Gastrocnemius medialis (tissue), 4 donors: ENCODE measurements at regions not wholly inside any gene's neighbourhood (a gene's known extent, or its start where the extent isn't known, plus 50 kb on each side); places are given as distances from the start of the nearest gene placed in this dataset.

Experiments used
- ATAC-seq, 2 donors: fragments of 150-250 bp; one replicate each; pipeline ENCODE4 v1.9.1; 2016
- DNase-seq, 2 donors: peaks; one replicate each; pipeline ENCODE4 v3.0.0-alpha.2; 2019
- H3K27ac ChIP-seq, 4 donors: fragments of 200-600 bp; sonication (generic); 1 replicate in 1 of 4; 2 replicates in 3 of 4; pipeline ENCODE4 v1.5.1; 2016 to 2018; ENCODE audit warnings: mild to moderate bottlenecking in 2 of 4, moderate library complexity in 1 of 4
- H3K27me3 ChIP-seq, 3 donors: fragments of 200-600 bp; sonication (generic) in 2 of 3; 1 replicate in 1 of 3; 2 replicates in 2 of 3; pipeline versions ENCODE4 v1.5.1 to v1.6.0; 2016 to 2019; ENCODE audit warnings: mild to moderate bottlenecking in 1 of 3, moderate library complexity in 1 of 3
- H3K36me3 ChIP-seq, 2 donors: fragments of 200-600 bp; sonication (generic) in 1 of 2; one replicate each; pipeline ENCODE4 v1.5.1; 2017 to 2018
- H3K4me1 ChIP-seq, 2 donors: fragments of 200-600 bp; sonication (generic) in 1 of 2; one replicate each; pipeline ENCODE4 v1.5.1; 2016 to 2017; ENCODE audit warnings: mild to moderate bottlenecking in 2 of 2
- H3K4me3 ChIP-seq, 4 donors: fragments of 200-600 bp; sonication (generic) in 3 of 4; 1 replicate in 1 of 4; 2 replicates in 3 of 4; pipeline ENCODE4 v1.5.1; 2016 to 2019; ENCODE audit warnings: mild to moderate bottlenecking in 2 of 4
- H3K9me3 ChIP-seq, 3 donors: fragments of 200-600 bp; sonication (generic) in 2 of 3; 1 replicate in 1 of 3; 2 replicates in 2 of 3; pipeline ENCODE4 v1.5.1; 2016 to 2019
- CTCF ChIP-seq, 5 experiments: fragments of 450-650 bp in 3 of 5; fragments of 200-600 bp in 2 of 5; sonication (generic) in 2 of 5; IDR thresholded peaks in 4 of 5; conservative IDR thresholded peaks in 1 of 5; 1 replicate in 4 of 5; 2 replicates in 1 of 5; pipeline ENCODE4 v1.5.1; 2016 to 2019; ENCODE audit warnings: antibody characterized with exemption in 5 of 5, mild to moderate bottlenecking in 3 of 5, moderate library complexity in 3 of 5
- POLR2A ChIP-seq, 2 donors: fragments of 450-650 bp; IDR thresholded peaks; one replicate each; pipeline ENCODE4 v1.6.1; 2017; ENCODE audit warnings: antibody characterized with exemption in 2 of 2, mild to moderate bottlenecking in 2 of 2, moderate library complexity in 2 of 2
- in situ Hi-C, 4 donors: fragments of 200-750 bp; cut with MboI; loops; one replicate each; pipeline versions ENCODE4 v1.15.0 to v1.8.0; 2017; ENCODE audit warnings: low sequenced_read_pairs in 4 of 4
- intact Hi-C: fragments of 100-400 bp; cut with DNase I; formaldehyde crosslinking; loops from one replicate; pipeline ENCODE4 v1.15.1; 2023; ENCODE audit warnings: low total_unique reads

- ATAC-seq (no peak), DNase-seq (no peak)
- in situ Hi-C loops = no loop called here
- Histone ChIP-seq H3K4me3 (no peak overlapping the region), H3K27ac (no peak overlapping the region), H3K36me3 (no peaks in the 10 kb centered on the region), H3K9me3 (no peaks in the 10 kb centered on the region), H3K4me1 (no peaks in the 10 kb centered on the region), H3K27me3 (no peaks in the 10 kb centered on the region)
- intact Hi-C loops = no loop called here
- TF ChIP-seq CTCF (IDR thresholded peaks at IDR 0.05 in 4 of 5, conservative IDR thresholded peaks at IDR 0.05 in 1 of 5) (no peak), POLR2A (IDR thresholded peaks at IDR 0.05) (no peak)
Observed at GRCh38 chr10:10855151-10855581, 162.5 kb upstream of the CELF2 start.

DNA sequence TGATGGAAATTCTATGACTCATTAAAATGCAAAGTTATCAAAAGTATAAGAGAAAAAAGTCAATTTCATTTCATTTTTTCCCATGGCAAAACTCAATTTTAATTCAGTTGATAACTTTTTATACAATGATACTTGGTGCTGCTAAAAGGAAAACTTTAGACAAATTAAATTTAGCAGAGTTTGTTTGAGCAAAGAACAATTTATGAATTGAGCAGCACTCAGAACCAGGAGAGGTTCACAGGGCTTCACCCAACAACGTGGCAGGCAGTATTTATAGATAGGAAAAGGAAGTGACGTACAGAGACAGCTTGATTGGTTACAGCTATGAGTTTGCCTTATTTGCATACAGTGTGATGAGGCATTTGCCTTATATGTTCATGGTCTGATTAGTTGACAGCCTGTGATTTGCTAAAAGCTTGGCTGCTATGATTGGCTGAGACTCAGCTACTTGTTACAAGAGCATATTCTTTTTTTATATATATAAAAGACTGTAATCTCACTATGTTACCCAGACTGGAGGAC lies 157.2 kb upstream of the CELF2 start:
- Histone ChIP-seq H3K4me1 (no peaks in the 10 kb centered on the region), H3K27ac (no peak overlapping the region), H3K36me3 (no peaks in the 10 kb centered on the region), H3K9me3 (no peaks in the 10 kb centered on the region), H3K27me3 (no peaks in the 10 kb centered on the region), H3K4me3 (no peak overlapping the region)
- intact Hi-C loops (no loop called here), in situ Hi-C loops (no loop called here)
- DNase-seq = no peak
- no peak for TF ChIP-seq POLR2A (IDR thresholded peaks at IDR 0.05)
- TF ChIP-seq CTCF (IDR thresholded peaks at IDR 0.05 in 4 of 5, conservative IDR thresholded peaks at IDR 0.05 in 1 of 5) = no peak
- no peak for ATAC-seq

- in situ Hi-C loops = no loop called here
Observed at GRCh38 chr10:10865303-10865702, 152.4 kb upstream of the CELF2 start.

DNA sequence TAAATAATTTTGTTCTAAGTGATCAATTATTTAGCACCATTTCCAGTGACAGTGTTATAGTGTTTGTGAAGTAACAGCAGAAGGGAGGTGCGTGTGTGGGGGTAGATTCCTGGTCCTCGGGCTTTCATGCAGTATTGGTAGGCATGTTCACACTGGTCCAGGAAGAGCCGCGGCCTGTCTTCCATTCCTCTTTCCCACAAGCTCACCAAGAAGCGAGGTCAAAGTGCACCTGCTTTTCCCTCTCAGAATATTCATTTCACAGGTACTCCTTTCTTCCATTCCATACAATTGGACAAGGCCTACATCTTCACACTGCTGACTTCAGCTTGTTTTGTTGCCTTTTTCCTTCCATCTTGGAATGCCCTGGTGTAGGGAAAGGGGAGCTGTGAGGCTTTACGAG lies 151.8 kb upstream of the CELF2 start:
- no peak for ATAC-seq
- in situ Hi-C loops = no loop called here
- TF ChIP-seq POLR2A (IDR thresholded peaks at IDR 0.05) (no peak), CTCF (IDR thresholded peaks at IDR 0.05 in 4 of 5, conservative IDR thresholded peaks at IDR 0.05 in 1 of 5) (no peak)

More at GRCh38 chr10:10865303-10865702, 152.4 kb upstream of the CELF2 start:
- Histone ChIP-seq H3K27me3 (no peaks in the 10 kb centered on the region), H3K36me3 (no peaks in the 10 kb centered on the region), H3K27ac (no peak overlapping the region), H3K9me3 (no peaks in the 10 kb centered on the region), H3K4me3 (no peak overlapping the region), H3K4me1 (no peaks in the 10 kb centered on the region)
- TF ChIP-seq CTCF (IDR thresholded peaks at IDR 0.05 in 4 of 5, conservative IDR thresholded peaks at IDR 0.05 in 1 of 5) (no peak), POLR2A (IDR thresholded peaks at IDR 0.05) (no peak)
- DNase-seq (no peak), ATAC-seq (no peak)
- intact Hi-C loops = no loop called here

DNA sequence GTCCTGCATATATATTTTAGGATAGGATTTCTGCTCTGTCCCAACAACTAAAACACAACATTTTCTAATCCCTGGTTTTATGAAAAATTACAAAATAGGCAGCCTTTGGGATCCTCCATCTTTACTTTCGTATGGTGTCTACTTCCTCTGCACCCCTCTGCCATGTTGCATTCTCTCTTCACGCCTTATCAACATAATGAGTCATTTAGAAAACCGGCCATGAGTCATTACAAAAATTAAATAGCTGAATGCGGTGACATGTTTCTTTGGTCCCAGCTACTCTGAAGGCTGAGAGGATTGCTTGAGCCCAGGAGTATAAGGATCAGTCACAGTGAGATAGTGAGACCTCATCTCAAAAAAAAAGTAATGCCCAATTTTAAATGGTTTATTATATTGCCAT lies 148.1 kb upstream of the CELF2 start:
- Histone ChIP-seq H3K27ac (no peak overlapping the region), H3K27me3 (no peaks in the 10 kb centered on the region), H3K9me3 (no peaks in the 10 kb centered on the region), H3K36me3 (no peaks in the 10 kb centered on the region), H3K4me3 (no peak overlapping the region), H3K4me1 (peaks cover 5 to 8% of the 10 kb centered on the region in 2 donors)
- TF ChIP-seq CTCF (IDR thresholded peaks at IDR 0.05 in 4 of 5, conservative IDR thresholded peaks at IDR 0.05 in 1 of 5) = no peak
- no peak for TF ChIP-seq POLR2A (IDR thresholded peaks at IDR 0.05)
- DNase-seq (no peak), ATAC-seq (no peak)
- intact Hi-C loops = no loop called here
- in situ Hi-C loops = no loop called here

More for the DNA sequence above, 151.8 kb upstream of the CELF2 start:
- no peak overlapping the region for H3K4me3 ChIP-seq
- no peaks in the 10 kb centered on the region for H3K9me3 ChIP-seq
- no peaks in the 10 kb centered on the region for H3K36me3 ChIP-seq
- no peaks in the 10 kb centered on the region for H3K27me3 ChIP-seq
- no peak overlapping the region for H3K27ac ChIP-seq
- H3K4me1 ChIP-seq = peaks cover 0 to 4% of the 10 kb centered on the region in 2 donors
- DNase-seq = no peak
- intact Hi-C loops = no loop called here
